ENCODE measurements at regions not wholly inside any gene's neighbourhood (a gene's known extent, or its start where the extent isn't known, plus 50 kb on each side); places are given as distances from the start of the nearest gene placed in this dataset.

- Mint-ChIP-seq H3K9me3 (peaks cover 7% of the 10 kb centered on the region), H3K4me3 (no peak overlapping the region), H3K27ac (no peak overlapping the region), H3K36me3 (no peaks in the 10 kb centered on the region), H3K4me1 (no peaks in the 10 kb centered on the region), H3K27me3 (peaks cover 5% of the 10 kb centered on the region)
These were observed 362.3 kb downstream of the SLC4A3 start for GRCh38 chr2:219989744-219990143.

GRCh38 chr2:219991116-219991515 is 363.7 kb downstream of the SLC4A3 start:
- H3K27ac Mint-ChIP-seq = no peak overlapping the region
- H3K27me3 Mint-ChIP-seq = peaks cover 5% of the 10 kb centered on the region
- H3K4me1 Mint-ChIP-seq = no peaks in the 10 kb centered on the region
- H3K36me3 Mint-ChIP-seq = no peaks in the 10 kb centered on the region
- no peak overlapping the region for H3K4me3 Mint-ChIP-seq
- peaks cover 7% of the 10 kb centered on the region for H3K9me3 Mint-ChIP-seq

- no peaks in the 10 kb centered on the region for H3K4me1 Mint-ChIP-seq
- no peak overlapping the region for H3K4me3 Mint-ChIP-seq
- peaks cover 2% of the 10 kb centered on the region for H3K27me3 Mint-ChIP-seq
- no peak overlapping the region for H3K27ac Mint-ChIP-seq
- no peaks in the 10 kb centered on the region for H3K36me3 Mint-ChIP-seq
- H3K9me3 Mint-ChIP-seq = peaks cover 7% of the 10 kb centered on the region
These were observed 368.0 kb downstream of the SLC4A3 start for GRCh38 chr2:219995399-219995798.

GRCh38 chr2:219995991-219996765 is 368.7 kb downstream of the SLC4A3 start:
- peaks cover under 1% of the 10 kb centered on the region for H3K27me3 Mint-ChIP-seq
- H3K4me1 Mint-ChIP-seq = no peaks in the 10 kb centered on the region
- peaks cover 4% of the 10 kb centered on the region for H3K9me3 Mint-ChIP-seq
- no peaks in the 10 kb centered on the region for H3K36me3 Mint-ChIP-seq
- no peak overlapping the region for H3K27ac Mint-ChIP-seq
- no peak overlapping the region for H3K4me3 Mint-ChIP-seq

GRCh38 chr2:219997341-219997851 is 370.0 kb downstream of the SLC4A3 start:
- H3K9me3 Mint-ChIP-seq = no peaks in the 10 kb centered on the region

GRCh38 chr2:219998107-219998506 is 370.7 kb downstream of the SLC4A3 start:
- Mint-ChIP-seq H3K4me3 (no peak overlapping the region), H3K4me1 (no peaks in the 10 kb centered on the region), H3K36me3 (no peaks in the 10 kb centered on the region), H3K27ac (no peak overlapping the region), H3K9me3 (no peaks in the 10 kb centered on the region), H3K27me3 (no peaks in the 10 kb centered on the region)

More at GRCh38 chr2:219997341-219997851, 370.0 kb downstream of the SLC4A3 start:
- no peaks in the 10 kb centered on the region for H3K4me1 Mint-ChIP-seq
- H3K4me3 Mint-ChIP-seq = no peak overlapping the region
- H3K27ac Mint-ChIP-seq = no peak overlapping the region
- no peaks in the 10 kb centered on the region for H3K27me3 Mint-ChIP-seq
- no peaks in the 10 kb centered on the region for H3K36me3 Mint-ChIP-seq

GRCh38 chr2:219998714-219999227 is 371.3 kb downstream of the SLC4A3 start:
- Mint-ChIP-seq H3K27ac (no peak overlapping the region), H3K4me1 (no peaks in the 10 kb centered on the region), H3K27me3 (no peaks in the 10 kb centered on the region), H3K4me3 (no peak overlapping the region), H3K36me3 (no peaks in the 10 kb centered on the region), H3K9me3 (no peaks in the 10 kb centered on the region)

- no peak overlapping the region for H3K4me3 Mint-ChIP-seq
- H3K9me3 Mint-ChIP-seq = no peaks in the 10 kb centered on the region
- H3K27ac Mint-ChIP-seq = no peak overlapping the region
- no peaks in the 10 kb centered on the region for H3K36me3 Mint-ChIP-seq
- no peaks in the 10 kb centered on the region for H3K27me3 Mint-ChIP-seq
- H3K4me1 Mint-ChIP-seq = no peaks in the 10 kb centered on the region
These were observed 372.6 kb downstream of the SLC4A3 start for GRCh38 chr2:220000080-220000479.

- H3K4me1 Mint-ChIP-seq = no peaks in the 10 kb centered on the region
- no peaks in the 10 kb centered on the region for H3K9me3 Mint-ChIP-seq
- H3K36me3 Mint-ChIP-seq = no peaks in the 10 kb centered on the region
- H3K27me3 Mint-ChIP-seq = no peaks in the 10 kb centered on the region
- H3K27ac Mint-ChIP-seq = no peak overlapping the region
- no peak overlapping the region for H3K4me3 Mint-ChIP-seq
These were observed 373.2 kb downstream of the SLC4A3 start for GRCh38 chr2:220000586-220000985.

GRCh38 chr2:220001751-220002150 is 374.3 kb downstream of the SLC4A3 start:
- no peak overlapping the region for H3K4me3 Mint-ChIP-seq

GRCh38 chr2:220002251-220002650 is 374.8 kb downstream of the SLC4A3 start:
- Mint-ChIP-seq H3K9me3 (no peaks in the 10 kb centered on the region), H3K4me3 (no peak overlapping the region)

More at GRCh38 chr2:220001751-220002150, 374.3 kb downstream of the SLC4A3 start:
- Mint-ChIP-seq H3K27ac (no peak overlapping the region), H3K27me3 (no peaks in the 10 kb centered on the region), H3K9me3 (no peaks in the 10 kb centered on the region), H3K4me1 (no peaks in the 10 kb centered on the region), H3K36me3 (no peaks in the 10 kb centered on the region)

GRCh38 chr2:220002699-220003098 is 375.3 kb downstream of the SLC4A3 start:
- no peak overlapping the region for H3K27ac Mint-ChIP-seq
- H3K9me3 Mint-ChIP-seq = no peaks in the 10 kb centered on the region
- no peaks in the 10 kb centered on the region for H3K36me3 Mint-ChIP-seq
- peaks cover 1% of the 10 kb centered on the region for H3K27me3 Mint-ChIP-seq
- H3K4me3 Mint-ChIP-seq = no peak overlapping the region
- H3K4me1 Mint-ChIP-seq = no peaks in the 10 kb centered on the region

More at GRCh38 chr2:220002251-220002650, 374.8 kb downstream of the SLC4A3 start:
- no peaks in the 10 kb centered on the region for H3K27me3 Mint-ChIP-seq
- H3K4me1 Mint-ChIP-seq = no peaks in the 10 kb centered on the region
- H3K27ac Mint-ChIP-seq = no peak overlapping the region
- no peaks in the 10 kb centered on the region for H3K36me3 Mint-ChIP-seq

- Mint-ChIP-seq H3K4me3 (no peak overlapping the region), H3K9me3 (no peaks in the 10 kb centered on the region), H3K36me3 (no peaks in the 10 kb centered on the region), H3K4me1 (no peaks in the 10 kb centered on the region), H3K27me3 (peaks cover 3% of the 10 kb centered on the region), H3K27ac (no peak overlapping the region)
These were observed 377.9 kb downstream of the SLC4A3 start for GRCh38 chr2:220005362-220005761.

GRCh38 chr2:220006152-220006621 is 378.8 kb downstream of the SLC4A3 start:
- H3K4me3 Mint-ChIP-seq = no peak overlapping the region
- no peak overlapping the region for H3K27ac Mint-ChIP-seq
- H3K27me3 Mint-ChIP-seq = peaks cover 3% of the 10 kb centered on the region
- H3K36me3 Mint-ChIP-seq = no peaks in the 10 kb centered on the region
- no peaks in the 10 kb centered on the region for H3K9me3 Mint-ChIP-seq
- no peaks in the 10 kb centered on the region for H3K4me1 Mint-ChIP-seq

- H3K27me3 Mint-ChIP-seq = peaks cover 4% of the 10 kb centered on the region
- no peaks in the 10 kb centered on the region for H3K9me3 Mint-ChIP-seq
- no peak overlapping the region for H3K27ac Mint-ChIP-seq
- no peaks in the 10 kb centered on the region for H3K36me3 Mint-ChIP-seq
- H3K4me1 Mint-ChIP-seq = no peaks in the 10 kb centered on the region
- H3K4me3 Mint-ChIP-seq = no peak overlapping the region
These were observed 384.4 kb downstream of the SLC4A3 start for GRCh38 chr2:220011859-220012258.

GRCh38 chr2:220014961-220015360 is 387.5 kb downstream of the SLC4A3 start:
- H3K27me3 Mint-ChIP-seq = peaks cover 1% of the 10 kb centered on the region
- H3K36me3 Mint-ChIP-seq = no peaks in the 10 kb centered on the region
- H3K27ac Mint-ChIP-seq = no peak overlapping the region
- no peaks in the 10 kb centered on the region for H3K9me3 Mint-ChIP-seq
- no peaks in the 10 kb centered on the region for H3K4me1 Mint-ChIP-seq
- H3K4me3 Mint-ChIP-seq = no peak overlapping the region
